ENCODE measurements at regions not wholly inside any gene's neighbourhood (a gene's known extent, or its start where the extent isn't known, plus 50 kb on each side); places are given as distances from the start of the nearest gene placed in this dataset.
A peak's percentile ranks its signal among the peaks of the same experiment; 100 is the strongest.
"Not testable (repeated sequence)": the region's sequence is repeated elsewhere in the genome, so short reads cannot be mapped to it uniquely, and the experiment has no call there.

- DNase-seq (ENCODE audit: low read depth), result not testable (repeated sequence)
Measured at GRCh38 chr12:8282181-8282580, 54.8 kb upstream of the FAM90A1 start.

GRCh38 chr12:8285681-8286080 lies 58.3 kb upstream of the FAM90A1 start:
- not testable (repeated sequence) for DNase-seq (ENCODE audit: low read depth)

DNA sequence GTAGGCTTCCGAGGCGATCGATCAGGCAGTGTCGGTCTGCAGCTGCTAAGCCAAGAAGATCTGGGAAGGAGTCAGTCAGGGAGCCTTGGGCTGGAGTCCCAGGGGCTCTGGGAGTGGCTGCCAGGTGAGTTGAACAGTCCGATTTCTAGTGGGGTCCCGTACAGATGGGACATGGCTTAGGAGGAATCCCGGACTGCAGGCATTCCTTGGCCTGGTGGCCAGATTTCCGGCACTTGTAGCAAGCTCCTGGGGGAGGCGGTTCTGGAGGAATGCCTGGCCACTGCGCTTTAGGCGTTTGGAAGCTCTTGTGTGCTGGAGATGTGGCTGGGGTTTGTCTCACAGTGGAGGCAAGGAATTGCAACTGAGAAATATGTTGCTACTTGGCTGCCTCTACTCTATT lies 64.3 kb upstream of the FAM90A1 start:
- DNase-seq (ENCODE audit: low read depth), result not testable (repeated sequence)

GRCh38 chr12:8294662-8295061 lies 67.2 kb upstream of the FAM90A1 start:
- DNase-seq (ENCODE audit: low read depth), result not testable (repeated sequence)

- DNase-seq (ENCODE audit: low read depth), result not testable (repeated sequence)
Measured at GRCh38 chr12:8308611-8309010, 81.2 kb upstream of the FAM90A1 start.

DNA sequence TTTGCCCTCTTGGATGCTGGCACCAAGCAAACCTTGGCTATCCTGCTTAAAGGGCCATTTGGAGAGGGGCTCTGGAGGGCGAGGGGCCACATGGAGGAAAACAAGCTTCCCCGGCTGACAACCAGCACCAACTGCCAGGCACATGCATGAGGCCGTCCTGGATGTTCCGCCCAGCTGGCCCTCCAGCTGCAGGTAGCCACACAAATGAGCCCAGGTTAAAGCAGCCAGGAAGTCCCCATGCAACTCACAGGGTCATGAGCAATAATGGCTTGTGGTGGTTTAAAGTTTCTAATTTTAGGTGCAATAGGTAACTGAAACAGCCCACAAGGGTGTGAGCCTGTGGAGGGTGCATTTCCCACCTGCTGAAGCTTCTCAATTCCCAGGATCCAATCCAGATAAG lies 88.6 kb upstream of the FAM90A1 start:
- DNase-seq (ENCODE audit: low read depth), result not testable (repeated sequence)

GRCh38 chr12:8317675-8318074 lies 90.3 kb upstream of the FAM90A1 start:
- DNase-seq (ENCODE audit: low read depth), result not testable (repeated sequence)

GRCh38 chr12:8320251-8320730 lies 92.9 kb upstream of the FAM90A1 start:
- DNase-seq (ENCODE audit: low read depth), result peak; percentile 3

GRCh38 chr12:8320791-8321370 lies 93.5 kb upstream of the FAM90A1 start:
- not testable (repeated sequence) for DNase-seq (ENCODE audit: low read depth)

DNA sequence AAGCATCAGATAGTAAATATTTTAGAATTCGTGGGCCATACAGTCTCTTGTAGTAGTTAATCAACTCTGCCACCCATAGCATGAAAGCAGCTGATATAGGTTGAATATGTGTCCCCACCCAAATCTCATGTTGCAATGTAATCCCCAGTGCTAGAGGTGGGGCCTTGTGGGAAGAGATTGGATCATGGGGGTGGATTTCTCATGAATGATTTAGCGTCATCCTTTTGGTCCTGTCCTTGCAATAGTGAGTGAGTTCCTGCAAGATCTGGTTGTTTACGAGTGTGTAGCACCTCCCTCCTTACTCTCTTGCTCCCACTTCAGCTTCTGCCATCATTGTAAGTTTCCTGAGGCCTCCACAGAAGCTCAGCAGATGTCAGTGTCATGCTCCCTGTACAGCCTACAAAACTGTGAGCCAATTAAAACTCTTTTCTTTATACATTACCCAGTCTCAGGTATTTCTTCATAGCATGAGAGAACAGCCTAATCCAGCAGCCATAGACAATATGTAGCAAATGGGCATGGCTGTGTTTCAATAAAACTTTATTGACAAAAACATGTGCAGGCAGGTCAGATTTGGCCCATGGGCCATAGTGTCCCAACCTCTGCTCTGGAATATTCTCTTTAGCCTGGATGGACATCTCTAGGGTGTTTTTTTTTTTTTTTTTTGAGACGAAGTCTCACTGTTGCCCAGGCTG lies 97.9 kb upstream of the FAM90A1 start:
- not testable (repeated sequence) for DNase-seq (ENCODE audit: low read depth)

- DNase-seq (ENCODE audit: low read depth), result not testable (repeated sequence)
Measured at GRCh38 chr12:8328835-8329234, 101.4 kb upstream of the FAM90A1 start.

DNA sequence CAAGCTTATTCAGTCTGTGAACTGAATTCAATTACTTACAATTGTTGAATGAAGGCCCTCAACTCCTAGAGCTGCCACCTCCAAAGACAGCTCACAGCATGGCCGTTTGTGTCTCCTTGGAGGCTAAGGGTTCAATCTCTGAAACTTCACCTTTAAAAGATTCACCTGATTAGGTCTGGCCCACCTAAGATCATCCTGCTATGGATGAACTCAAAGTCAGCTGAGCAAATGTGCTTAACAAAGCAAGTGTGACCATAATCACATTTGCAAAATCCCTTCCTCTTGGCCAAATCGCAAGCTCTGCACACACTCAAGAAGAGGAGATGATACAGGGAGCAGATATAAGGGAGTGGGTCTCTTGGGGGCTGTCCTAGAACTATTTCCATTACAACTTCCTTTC lies 105.0 kb upstream of the FAM90A1 start:
- not testable (repeated sequence) for DNase-seq (ENCODE audit: low read depth)

DNA sequence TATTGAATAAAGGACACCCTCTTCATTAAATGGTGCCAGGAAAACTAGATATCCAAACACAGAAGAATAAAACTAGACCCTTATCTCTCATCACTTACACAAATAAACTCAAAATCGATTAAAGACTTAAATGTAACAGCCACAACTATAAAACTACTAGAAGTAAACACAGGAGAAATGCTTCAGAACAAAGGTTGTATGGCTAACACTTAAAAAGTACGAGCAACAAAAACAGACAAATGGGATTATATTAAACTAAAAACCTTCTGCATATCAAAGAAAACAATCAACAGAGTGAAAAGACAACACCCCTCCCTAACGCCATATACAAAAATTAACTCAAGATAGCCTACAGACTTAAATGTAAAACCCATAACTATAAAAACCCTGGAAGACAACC lies 104.7 kb upstream of the CLEC6A start:
- DNase-seq (ENCODE audit: low read depth), result not testable (repeated sequence)

DNA sequence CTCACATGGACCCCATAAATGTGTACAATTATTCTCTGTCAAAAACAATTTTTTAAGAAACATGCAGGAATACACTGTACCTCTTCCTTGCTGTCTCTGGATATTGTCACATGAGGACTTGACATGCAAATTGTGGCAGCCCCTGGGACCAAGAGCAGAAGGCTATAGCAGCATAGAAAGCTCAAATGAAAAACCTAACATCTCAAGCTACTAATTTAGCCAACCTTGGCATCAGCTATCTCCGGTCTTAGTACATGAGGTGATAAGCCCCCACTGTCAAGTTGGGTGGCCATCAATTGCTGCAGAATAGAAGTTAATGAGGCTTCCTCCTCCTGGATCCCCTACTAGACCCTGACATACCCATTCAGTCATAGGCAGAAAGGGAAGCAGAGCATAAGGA lies 101.0 kb upstream of the CLEC6A start:
- not testable (repeated sequence) for DNase-seq (ENCODE audit: low read depth)

DNA sequence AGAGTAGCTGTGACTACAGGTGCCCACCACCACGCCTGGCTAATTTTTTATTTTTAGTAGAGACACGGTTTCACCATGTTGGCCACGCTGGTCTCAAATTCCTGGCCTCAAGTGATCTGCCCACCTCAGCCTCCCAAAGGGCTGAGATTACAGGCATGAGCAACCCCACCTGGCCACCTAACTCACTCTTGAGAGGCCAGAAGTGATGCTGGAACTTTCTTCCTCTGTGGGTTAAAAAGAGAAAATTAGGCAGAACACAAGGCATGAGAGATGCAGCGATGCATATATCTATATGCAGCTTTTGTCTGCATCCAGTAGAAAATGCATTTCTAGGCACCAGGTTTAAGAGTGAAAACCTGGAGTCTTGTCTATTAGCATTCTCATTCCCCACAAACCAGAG lies 100.2 kb upstream of the CLEC6A start:
- not testable (repeated sequence) for DNase-seq (ENCODE audit: low read depth)

DNA sequence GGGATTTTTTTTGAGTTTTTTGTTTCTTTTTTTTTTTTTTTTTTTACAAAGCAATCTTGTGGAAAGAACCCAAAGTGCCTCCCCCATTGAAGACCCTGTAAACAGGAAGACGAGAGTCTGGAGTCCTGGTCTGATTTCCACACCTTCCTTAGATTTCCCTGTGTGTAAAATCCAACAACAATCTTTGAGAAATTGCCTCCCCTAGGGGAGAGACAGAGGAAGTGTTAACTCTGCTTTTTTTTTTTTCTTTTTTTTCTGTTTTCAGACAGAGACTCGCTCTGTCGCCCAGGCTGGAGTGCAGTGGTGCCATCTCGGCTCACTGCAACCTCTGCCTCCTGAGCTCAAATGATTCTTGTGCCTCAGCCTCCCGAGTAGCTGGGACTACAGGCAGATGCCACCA lies 82.0 kb upstream of the CLEC6A start:
- peak; percentile 8 for DNase-seq (ENCODE audit: low read depth)

- not testable (repeated sequence) for DNase-seq (ENCODE audit: low read depth)
Measured at GRCh38 chr12:8375122-8375521, 80.6 kb upstream of the CLEC6A start.

GRCh38 chr12:8377756-8378155 lies 78.0 kb upstream of the CLEC6A start:
- not testable (repeated sequence) for DNase-seq (ENCODE audit: low read depth)

DNA sequence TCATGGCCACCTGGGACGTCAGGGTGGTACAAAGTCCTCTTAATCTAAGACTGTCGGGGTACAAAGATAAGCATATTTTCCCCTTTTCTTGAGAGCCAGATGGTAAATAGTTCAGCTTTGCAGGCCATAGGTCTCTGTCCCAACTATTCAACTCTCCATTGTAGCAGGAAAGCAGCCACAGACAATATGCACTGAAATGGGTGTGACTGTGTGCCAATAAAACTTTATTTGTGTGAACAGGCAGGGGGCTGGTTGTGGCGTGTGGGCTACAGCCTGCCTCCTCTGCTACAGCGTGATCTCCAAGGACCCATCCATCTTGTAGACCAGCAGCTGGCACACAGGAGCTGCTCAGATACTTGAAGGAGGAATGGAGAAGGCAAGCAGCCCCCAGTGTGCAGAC lies 73.2 kb upstream of the CLEC6A start:
- DNase-seq (ENCODE audit: low read depth), result not testable (repeated sequence)

GRCh38 chr12:8384686-8385085 lies 71.1 kb upstream of the CLEC6A start:
- DNase-seq (ENCODE audit: low read depth), result not testable (repeated sequence)

GRCh38 chr12:8385431-8385830 lies 70.3 kb upstream of the CLEC6A start:
- not testable (repeated sequence) for DNase-seq (ENCODE audit: low read depth)

DNA sequence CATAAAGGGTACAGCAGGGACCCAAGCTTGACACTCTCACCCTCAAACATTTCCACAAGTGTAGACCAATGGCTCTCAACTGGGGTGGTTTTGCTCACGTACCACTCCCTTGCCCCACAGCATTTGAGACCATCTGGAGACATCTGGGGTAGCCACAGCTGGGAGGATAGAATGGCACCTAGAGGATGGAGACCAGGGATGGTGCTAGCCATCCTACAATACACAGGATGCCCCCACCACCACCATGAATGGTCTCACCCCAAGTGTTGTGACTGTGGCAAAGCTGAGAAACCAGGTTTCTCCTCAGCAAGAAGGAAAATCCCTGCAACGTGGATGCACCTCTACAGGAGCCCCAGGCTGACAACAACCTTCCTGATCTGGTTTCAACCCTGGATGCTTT lies 69.1 kb upstream of the CLEC6A start:
- not testable (repeated sequence) for DNase-seq (ENCODE audit: low read depth)

- DNase-seq (ENCODE audit: low read depth), result not testable (repeated sequence)
Measured at GRCh38 chr12:8389296-8389695, 66.5 kb upstream of the CLEC6A start.

Data from renal cortical epithelial cell (primary cell).